Glutamatergic neuron (in vitro differentiated cells): ENCODE measurements at regions not wholly inside any gene's neighbourhood (a gene's known extent, or its start where the extent isn't known, plus 50 kb on each side); places are given as distances from the start of the nearest gene placed in this dataset.
A peak's percentile ranks its signal among the peaks of the same experiment; 100 is the strongest.

Experiments used
- DNase-seq: peaks from one replicate; pipeline ENCODE4 v3.0.0; 2022
- H3K27ac Mint-ChIP-seq: one replicate; pipeline ENCODE4 v1.8.0; 2020; ENCODE audit warnings: mild to moderate bottlenecking, mixed read lengths, inconsistent platforms; ENCODE audit not compliant: unreplicated experiment
- H3K27me3 Mint-ChIP-seq: one replicate; pipeline ENCODE4 v1.8.0; 2020; ENCODE audit warnings: mild to moderate bottlenecking, moderate library complexity, mixed read lengths, inconsistent platforms; ENCODE audit not compliant: unreplicated experiment
- H3K36me3 Mint-ChIP-seq: one replicate; pipeline ENCODE4 v1.8.0; 2020; ENCODE audit warnings: mild to moderate bottlenecking, mixed read lengths, inconsistent platforms; ENCODE audit not compliant: unreplicated experiment
- H3K4me1 Mint-ChIP-seq: one replicate; pipeline ENCODE4 v1.8.0; 2020; ENCODE audit warnings: mild to moderate bottlenecking, low read depth, mixed read lengths, inconsistent platforms; ENCODE audit not compliant: unreplicated experiment
- H3K4me3 Mint-ChIP-seq: one replicate; pipeline ENCODE4 v1.8.0; 2020; ENCODE audit warnings: mild to moderate bottlenecking, mixed read lengths, inconsistent platforms; ENCODE audit not compliant: unreplicated experiment
- H3K9me3 Mint-ChIP-seq: one replicate; pipeline ENCODE4 v1.8.0; 2020; ENCODE audit warnings: mild to moderate bottlenecking, moderate library complexity, mixed read lengths, inconsistent platforms; ENCODE audit not compliant: unreplicated experiment
- TF ChIP-seq, protein P1 (sequence below): fragments of 200-600 bp; sonication (generic); IDR thresholded peaks from one replicate; pipeline ENCODE4 v1.5.0; 2021; ENCODE audit not compliant: partially characterized antibody, unreplicated experiment

DNA sequence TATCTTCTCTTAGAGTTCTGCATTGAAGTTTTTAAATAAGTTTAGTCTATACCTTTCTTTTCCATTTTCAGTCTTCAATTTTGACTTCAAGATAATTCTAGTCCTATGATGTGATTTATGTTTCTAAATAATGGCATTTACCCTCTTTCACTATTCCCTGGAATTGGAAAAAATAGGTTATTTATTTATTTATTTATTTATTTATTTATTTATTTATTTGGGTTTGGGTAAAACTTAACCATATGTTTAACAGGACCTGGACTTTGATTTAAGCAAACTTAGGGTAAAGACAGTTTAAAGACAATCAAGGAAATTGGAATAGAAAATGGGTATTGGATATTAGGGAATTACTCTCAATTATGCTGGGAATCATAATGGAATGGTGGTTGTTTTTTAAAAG is 182.1 kb downstream of the RPIA start:
- TF ChIP-seq, protein P1, sequence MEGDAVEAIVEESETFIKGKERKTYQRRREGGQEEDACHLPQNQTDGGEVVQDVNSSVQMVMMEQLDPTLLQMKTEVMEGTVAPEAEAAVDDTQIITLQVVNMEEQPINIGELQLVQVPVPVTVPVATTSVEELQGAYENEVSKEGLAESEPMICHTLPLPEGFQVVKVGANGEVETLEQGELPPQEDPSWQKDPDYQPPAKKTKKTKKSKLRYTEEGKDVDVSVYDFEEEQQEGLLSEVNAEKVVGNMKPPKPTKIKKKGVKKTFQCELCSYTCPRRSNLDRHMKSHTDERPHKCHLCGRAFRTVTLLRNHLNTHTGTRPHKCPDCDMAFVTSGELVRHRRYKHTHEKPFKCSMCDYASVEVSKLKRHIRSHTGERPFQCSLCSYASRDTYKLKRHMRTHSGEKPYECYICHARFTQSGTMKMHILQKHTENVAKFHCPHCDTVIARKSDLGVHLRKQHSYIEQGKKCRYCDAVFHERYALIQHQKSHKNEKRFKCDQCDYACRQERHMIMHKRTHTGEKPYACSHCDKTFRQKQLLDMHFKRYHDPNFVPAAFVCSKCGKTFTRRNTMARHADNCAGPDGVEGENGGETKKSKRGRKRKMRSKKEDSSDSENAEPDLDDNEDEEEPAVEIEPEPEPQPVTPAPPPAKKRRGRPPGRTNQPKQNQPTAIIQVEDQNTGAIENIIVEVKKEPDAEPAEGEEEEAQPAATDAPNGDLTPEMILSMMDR = no peak
- Mint-ChIP-seq H3K27ac (no peak overlapping the region), H3K4me3 (no peak overlapping the region), H3K4me1 (peaks cover 4% of the 10 kb centered on the region), H3K9me3 (no peaks in the 10 kb centered on the region), H3K27me3 (no peaks in the 10 kb centered on the region), H3K36me3 (no peaks in the 10 kb centered on the region)
- DNase-seq = no peak

DNA sequence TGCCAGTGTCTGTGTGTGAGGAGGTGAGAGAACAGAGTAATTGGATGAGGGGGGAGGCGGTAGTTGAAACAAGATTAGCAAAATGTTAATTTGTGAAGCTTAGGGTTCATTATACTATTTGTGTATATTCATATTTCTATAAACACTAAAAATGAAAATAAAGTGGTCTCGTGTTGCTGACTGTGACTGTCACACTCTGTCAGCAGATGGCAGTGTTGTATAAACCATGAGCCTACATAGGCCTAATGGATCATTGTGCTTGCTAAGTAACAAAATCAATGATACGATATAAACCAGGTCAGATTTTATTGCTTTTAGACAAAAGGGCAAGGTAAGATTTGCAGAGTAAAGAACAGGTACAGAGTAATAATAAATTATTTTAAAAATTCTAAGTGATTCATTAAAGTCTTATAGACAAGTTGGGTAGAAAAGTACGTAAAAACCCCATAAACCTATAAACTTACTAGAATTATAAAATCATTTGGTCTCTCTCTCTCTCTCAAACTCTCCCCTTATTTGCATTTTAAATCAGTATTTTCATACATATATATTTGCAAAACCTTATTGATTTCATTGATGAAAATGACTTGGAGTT is 182.7 kb downstream of the RPIA start:
- no peaks in the 10 kb centered on the region for H3K9me3 Mint-ChIP-seq
- no peak overlapping the region for H3K4me3 Mint-ChIP-seq
- H3K4me1 Mint-ChIP-seq = peaks cover 4% of the 10 kb centered on the region
- H3K27ac Mint-ChIP-seq = no peak overlapping the region
- TF ChIP-seq, protein P1 = peak; percentile 72
- DNase-seq = peak; percentile 29
- H3K27me3 Mint-ChIP-seq = no peaks in the 10 kb centered on the region
- H3K36me3 Mint-ChIP-seq = no peaks in the 10 kb centered on the region

DNA sequence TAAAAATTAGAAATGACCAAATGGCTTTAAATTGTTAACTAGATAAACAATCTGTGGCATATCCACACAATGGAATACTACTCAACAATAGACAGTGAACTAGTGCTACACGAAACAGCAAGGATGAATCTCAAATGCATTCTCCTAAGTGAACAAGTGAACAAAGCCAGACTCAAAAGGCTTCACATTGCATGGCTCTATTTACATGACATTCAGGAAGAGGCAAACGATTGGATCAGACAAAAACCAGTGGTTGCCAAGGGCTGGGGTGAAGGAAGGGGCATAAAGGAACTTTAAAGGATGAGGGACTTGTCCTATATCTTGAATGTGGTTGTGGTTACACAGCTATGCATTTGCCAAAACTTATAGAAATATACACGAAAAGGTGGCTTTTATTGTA is 184.3 kb downstream of the RPIA start:
- TF ChIP-seq, protein P1 = no peak
- no peak for DNase-seq
- Mint-ChIP-seq H3K4me3 (no peak overlapping the region), H3K9me3 (no peaks in the 10 kb centered on the region), H3K4me1 (peaks cover 4% of the 10 kb centered on the region), H3K27me3 (no peaks in the 10 kb centered on the region), H3K36me3 (no peaks in the 10 kb centered on the region), H3K27ac (no peak overlapping the region)

DNA sequence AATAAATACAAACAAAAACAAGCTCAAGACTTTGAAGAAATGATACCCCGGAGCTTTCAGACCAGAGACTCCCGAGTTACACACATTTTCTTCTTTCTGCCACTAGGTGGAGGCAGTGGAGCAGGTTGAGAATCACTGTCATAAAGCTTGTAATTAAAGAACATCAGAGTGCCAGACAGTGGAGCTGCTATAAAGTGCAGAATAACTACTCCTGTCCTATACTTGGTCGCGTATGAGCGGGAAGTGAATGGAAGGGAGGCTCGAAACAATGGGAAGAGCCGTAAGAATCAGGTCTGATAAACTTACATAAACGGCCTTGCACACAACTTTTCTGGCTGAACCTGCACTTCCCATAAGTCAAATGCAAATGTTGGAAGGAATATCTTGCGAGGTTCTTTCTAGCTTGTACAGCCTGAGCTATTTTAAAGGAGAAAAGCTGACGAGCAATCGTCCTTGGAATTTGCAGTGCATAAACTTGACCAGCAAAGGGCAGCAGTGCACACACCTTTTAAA is 189.0 kb downstream of the RPIA start:
- TF ChIP-seq, protein P1 = peak; percentile 89
- H3K27ac Mint-ChIP-seq = no peak overlapping the region
- H3K9me3 Mint-ChIP-seq = no peaks in the 10 kb centered on the region
- no peaks in the 10 kb centered on the region for H3K36me3 Mint-ChIP-seq
- H3K27me3 Mint-ChIP-seq = no peaks in the 10 kb centered on the region
- no peak for DNase-seq
- no peak overlapping the region for H3K4me3 Mint-ChIP-seq
- peaks cover 13% of the 10 kb centered on the region for H3K4me1 Mint-ChIP-seq

DNA sequence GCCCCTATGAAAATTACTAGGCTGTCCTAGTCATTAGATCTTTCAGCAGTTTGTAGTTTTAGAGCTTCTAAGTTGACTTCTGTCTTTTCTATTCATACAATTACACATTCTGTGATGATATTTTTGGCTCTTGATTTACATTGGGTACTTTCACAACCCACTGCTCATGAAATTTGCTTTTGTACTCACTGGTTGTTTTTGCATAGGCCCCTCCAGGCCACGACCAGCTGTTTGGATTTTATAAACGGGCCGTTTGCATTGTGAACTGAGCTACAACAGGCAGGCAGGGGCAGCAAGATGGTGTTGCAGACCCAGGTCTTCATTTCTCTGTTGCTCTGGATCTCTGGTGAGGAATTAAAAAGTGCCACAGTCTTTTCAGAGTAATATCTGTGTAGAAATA is 193.8 kb downstream of the RPIA start:
- Mint-ChIP-seq H3K27me3 (no peaks in the 10 kb centered on the region), H3K4me3 (no peak overlapping the region)
- no peak for DNase-seq

More for the DNA sequence above, 193.8 kb downstream of the RPIA start:
- TF ChIP-seq, protein P1 = no peak
- no peaks in the 10 kb centered on the region for H3K9me3 Mint-ChIP-seq
- H3K27ac Mint-ChIP-seq = no peak overlapping the region
- H3K36me3 Mint-ChIP-seq = no peaks in the 10 kb centered on the region
- H3K4me1 Mint-ChIP-seq = peaks cover 10% of the 10 kb centered on the region
